ENCODE measurements at regions not wholly inside any gene's neighbourhood (a gene's known extent, or its start where the extent isn't known, plus 50 kb on each side); places are given as distances from the start of the nearest gene placed in this dataset.

DNA sequence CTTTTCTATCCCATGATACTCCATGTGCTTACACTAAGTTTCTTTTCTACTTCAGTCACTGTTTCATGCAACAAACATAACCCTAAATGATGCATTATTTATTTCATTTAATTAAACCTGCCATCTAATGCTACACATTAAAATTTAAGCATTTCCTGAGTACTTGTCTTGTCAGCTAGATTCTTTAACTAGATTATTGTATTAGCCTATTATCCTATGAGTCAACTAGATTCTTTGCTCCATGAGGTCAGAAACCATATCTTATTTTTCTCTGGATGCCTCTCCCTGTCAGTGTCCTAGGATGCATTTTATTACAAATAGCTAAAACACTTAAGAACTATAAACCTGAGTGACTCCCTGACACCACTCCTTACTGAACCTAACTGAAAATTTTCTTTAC lies 652.4 kb downstream of the SLC4A3 start:
- intact Hi-C loops (cut with DNase I): no loop called here
- TF ChIP-seq POLR2A (IDR thresholded peaks at IDR 0.05): no peak
- TF ChIP-seq, protein P1, sequence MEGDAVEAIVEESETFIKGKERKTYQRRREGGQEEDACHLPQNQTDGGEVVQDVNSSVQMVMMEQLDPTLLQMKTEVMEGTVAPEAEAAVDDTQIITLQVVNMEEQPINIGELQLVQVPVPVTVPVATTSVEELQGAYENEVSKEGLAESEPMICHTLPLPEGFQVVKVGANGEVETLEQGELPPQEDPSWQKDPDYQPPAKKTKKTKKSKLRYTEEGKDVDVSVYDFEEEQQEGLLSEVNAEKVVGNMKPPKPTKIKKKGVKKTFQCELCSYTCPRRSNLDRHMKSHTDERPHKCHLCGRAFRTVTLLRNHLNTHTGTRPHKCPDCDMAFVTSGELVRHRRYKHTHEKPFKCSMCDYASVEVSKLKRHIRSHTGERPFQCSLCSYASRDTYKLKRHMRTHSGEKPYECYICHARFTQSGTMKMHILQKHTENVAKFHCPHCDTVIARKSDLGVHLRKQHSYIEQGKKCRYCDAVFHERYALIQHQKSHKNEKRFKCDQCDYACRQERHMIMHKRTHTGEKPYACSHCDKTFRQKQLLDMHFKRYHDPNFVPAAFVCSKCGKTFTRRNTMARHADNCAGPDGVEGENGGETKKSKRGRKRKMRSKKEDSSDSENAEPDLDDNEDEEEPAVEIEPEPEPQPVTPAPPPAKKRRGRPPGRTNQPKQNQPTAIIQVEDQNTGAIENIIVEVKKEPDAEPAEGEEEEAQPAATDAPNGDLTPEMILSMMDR (IDR thresholded peaks at IDR 0.05): no peak
- no peak for TF ChIP-seq POLR2AphosphoS5 (IDR thresholded peaks at IDR 0.05; ENCODE audit: insufficient read depth in 1 of 2, low read depth in 1 of 2)
- H3K4me1 ChIP-seq: peaks cover 20% of the 10 kb centered on the region
- no peak overlapping the region for H3K27ac ChIP-seq
- H3K27me3 ChIP-seq: no peaks in the 10 kb centered on the region
- H3K9me3 ChIP-seq: no peaks in the 10 kb centered on the region
- H3K36me3 ChIP-seq: no peaks in the 10 kb centered on the region
- no peak for DNase-seq (ENCODE audit: extremely low spot score in 2 of 2)
- no peak overlapping the region for H3K4me3 ChIP-seq

DNA sequence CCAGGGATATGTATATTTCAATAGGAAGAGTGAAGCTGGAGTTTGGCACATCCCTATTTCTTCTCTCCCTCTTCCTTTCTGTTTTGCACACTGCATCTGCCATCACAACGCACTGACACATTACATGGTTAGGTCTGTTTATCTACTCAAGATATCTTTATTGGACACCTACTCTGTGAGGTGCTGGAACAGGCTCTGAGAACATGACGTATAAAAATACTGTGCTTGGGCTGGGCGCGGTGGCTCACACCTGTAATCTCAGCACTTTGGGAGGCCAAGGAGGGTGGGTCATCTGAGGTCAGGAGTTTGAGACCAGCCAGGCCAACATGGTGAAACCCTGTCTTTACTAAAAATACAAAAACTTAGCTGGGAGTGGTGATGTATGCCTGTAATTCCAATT lies 653.3 kb downstream of the SLC4A3 start:
- intact Hi-C loops (cut with DNase I): no loop called here
- no peak overlapping the region for H3K27ac ChIP-seq

DNA sequence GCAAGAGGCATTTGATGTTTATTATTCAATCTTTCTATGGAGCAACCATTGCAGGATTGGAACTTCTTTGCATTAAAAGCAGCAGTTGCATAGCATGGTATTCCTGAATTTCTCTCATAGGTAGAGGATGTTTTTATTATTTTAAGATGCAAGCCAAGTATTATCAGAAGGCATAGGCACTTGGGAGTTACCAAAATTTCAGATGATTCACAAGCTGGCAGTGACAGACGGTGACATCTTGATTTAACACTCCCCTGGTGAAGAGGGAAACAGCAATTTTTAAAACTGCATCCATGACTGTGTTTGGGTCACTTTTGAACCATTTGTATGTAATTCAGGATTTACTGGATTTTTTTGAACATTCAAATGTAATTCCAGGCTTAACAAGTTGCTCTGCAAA lies 654.3 kb downstream of the SLC4A3 start:
- no peaks in the 10 kb centered on the region for H3K36me3 ChIP-seq
- DNase-seq (ENCODE audit: extremely low spot score in 2 of 2): no peak
- TF ChIP-seq, protein P1 (IDR thresholded peaks at IDR 0.05): no peak
- no peak for TF ChIP-seq POLR2A (IDR thresholded peaks at IDR 0.05)
- TF ChIP-seq POLR2AphosphoS5 (IDR thresholded peaks at IDR 0.05; ENCODE audit: insufficient read depth in 1 of 2, low read depth in 1 of 2): no peak
- H3K9me3 ChIP-seq: no peaks in the 10 kb centered on the region
- peaks cover 17% of the 10 kb centered on the region for H3K4me1 ChIP-seq
- no peaks in the 10 kb centered on the region for H3K27me3 ChIP-seq
- intact Hi-C loops (cut with DNase I): no loop called here
- H3K4me3 ChIP-seq: no peak overlapping the region
- H3K27ac ChIP-seq: no peak overlapping the region

More for the DNA sequence above, 653.3 kb downstream of the SLC4A3 start:
- Histone ChIP-seq H3K27me3 (no peaks in the 10 kb centered on the region), H3K4me3 (no peak overlapping the region), H3K9me3 (no peaks in the 10 kb centered on the region), H3K36me3 (no peaks in the 10 kb centered on the region), H3K4me1 (peaks cover 20% of the 10 kb centered on the region)
- DNase-seq (ENCODE audit: extremely low spot score in 2 of 2): no peak
- TF ChIP-seq POLR2AphosphoS5 (IDR thresholded peaks at IDR 0.05; ENCODE audit: insufficient read depth in 1 of 2, low read depth in 1 of 2) (no peak), POLR2A (IDR thresholded peaks at IDR 0.05) (no peak)
- TF ChIP-seq, protein P1 (IDR thresholded peaks at IDR 0.05): no peak

DNA sequence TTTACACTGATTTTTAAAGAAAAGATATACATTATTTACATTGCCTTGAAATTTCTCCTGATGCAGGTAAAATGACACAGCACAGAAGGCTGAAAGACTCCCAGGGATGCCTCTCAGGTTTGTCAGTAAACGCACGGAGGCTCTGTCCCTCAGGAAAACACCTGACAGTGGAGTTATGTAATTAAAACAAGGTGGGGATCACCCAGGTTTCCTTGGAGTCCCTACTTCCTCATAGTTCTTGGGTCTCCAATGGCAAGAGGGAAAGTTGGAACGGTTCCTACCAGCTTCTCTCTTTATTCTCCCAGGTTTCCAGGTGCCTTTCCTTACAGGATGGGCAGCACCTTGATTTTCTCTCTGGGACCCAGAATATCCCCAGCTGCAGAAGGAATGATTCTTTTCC lies 654.8 kb downstream of the SLC4A3 start:
- H3K27ac ChIP-seq: no peak overlapping the region
- H3K9me3 ChIP-seq: no peaks in the 10 kb centered on the region
- intact Hi-C loops (cut with DNase I): no loop called here
- TF ChIP-seq POLR2A (IDR thresholded peaks at IDR 0.05) (no peak), POLR2AphosphoS5 (IDR thresholded peaks at IDR 0.05; ENCODE audit: insufficient read depth in 1 of 2, low read depth in 1 of 2) (no peak)
- TF ChIP-seq, protein P1 (IDR thresholded peaks at IDR 0.05): no peak
- H3K4me1 ChIP-seq: peaks cover 13% of the 10 kb centered on the region
- DNase-seq (ENCODE audit: extremely low spot score in 2 of 2): no peak
- H3K4me3 ChIP-seq: no peak overlapping the region
- no peaks in the 10 kb centered on the region for H3K27me3 ChIP-seq
- no peaks in the 10 kb centered on the region for H3K36me3 ChIP-seq

DNA sequence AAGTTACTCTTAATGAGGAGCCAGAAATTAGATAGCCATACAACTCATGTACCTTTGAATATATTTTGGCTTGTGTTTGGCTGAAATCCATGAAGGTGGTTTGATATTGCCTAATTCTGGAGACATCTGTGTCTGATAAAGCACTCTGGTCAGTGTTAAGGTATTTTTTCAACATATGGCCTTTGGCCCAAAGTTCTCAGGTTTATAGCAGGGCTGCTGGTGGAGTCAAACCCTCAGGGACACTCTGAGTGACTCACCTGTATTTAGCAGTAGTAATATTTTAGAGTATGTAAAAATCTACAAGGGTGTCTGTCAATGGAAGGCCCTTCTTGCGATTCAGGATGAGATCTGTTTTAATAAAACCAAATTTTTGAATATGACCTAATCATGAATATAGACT lies 666.5 kb downstream of the SLC4A3 start:
- H3K27ac ChIP-seq: no peak overlapping the region
- intact Hi-C loops (cut with DNase I): no loop called here
- no peak overlapping the region for H3K4me3 ChIP-seq
- H3K4me1 ChIP-seq: no peaks in the 10 kb centered on the region
- no peak for TF ChIP-seq POLR2A (IDR thresholded peaks at IDR 0.05)
- TF ChIP-seq, protein P1 (IDR thresholded peaks at IDR 0.05): no peak
- TF ChIP-seq POLR2AphosphoS5 (IDR thresholded peaks at IDR 0.05; ENCODE audit: insufficient read depth in 1 of 2, low read depth in 1 of 2): no peak
- H3K27me3 ChIP-seq: no peaks in the 10 kb centered on the region
- no peaks in the 10 kb centered on the region for H3K36me3 ChIP-seq
- no peak for DNase-seq (ENCODE audit: extremely low spot score in 2 of 2)
- H3K9me3 ChIP-seq: no peaks in the 10 kb centered on the region
